ENCODE measurements at regions not wholly inside any gene's neighbourhood (a gene's known extent, or its start where the extent isn't known, plus 50 kb on each side); places are given as distances from the start of the nearest gene placed in this dataset.

DNA sequence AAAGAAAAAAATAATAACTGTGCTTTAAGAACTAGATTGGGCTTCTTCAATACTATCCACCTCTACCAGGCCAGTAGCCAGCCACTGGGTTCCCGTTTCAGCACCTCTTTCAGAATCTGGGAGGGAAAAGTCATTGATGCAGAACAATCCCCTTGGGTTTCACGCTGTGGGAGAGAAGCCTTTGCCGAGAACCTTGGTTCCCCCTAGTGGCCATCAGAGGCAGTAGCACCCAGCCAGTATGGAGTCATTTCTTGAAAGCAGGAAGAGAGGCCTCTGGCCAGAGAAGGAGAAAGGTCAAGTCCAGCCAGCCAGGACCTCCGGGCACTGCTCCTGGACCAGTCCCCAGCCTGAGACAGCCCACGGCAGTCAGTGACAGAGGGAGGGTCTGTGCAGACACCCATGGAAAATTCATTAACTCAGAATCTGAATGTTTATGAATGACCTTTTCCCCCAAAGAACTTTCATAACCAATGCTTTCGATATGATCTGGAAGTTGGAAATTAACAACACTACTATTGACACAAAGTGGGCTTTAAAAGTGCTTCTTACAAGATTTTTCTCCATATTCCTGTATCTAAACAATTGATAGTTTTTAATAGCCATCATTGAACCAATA lies 51.2 kb upstream of the CDH5 start:
- peak in 1 of 2 donors; percentile 60 for DNase-seq (ENCODE audit: low spot score in 2 of 2)
- Mint-ChIP-seq H3K9me3 (no peaks in the 10 kb centered on the region), H3K36me3 (no peaks in the 10 kb centered on the region), H3K27ac (no peak overlapping the region)
- ATAC-seq = peak; percentile 87 to 94

DNA sequence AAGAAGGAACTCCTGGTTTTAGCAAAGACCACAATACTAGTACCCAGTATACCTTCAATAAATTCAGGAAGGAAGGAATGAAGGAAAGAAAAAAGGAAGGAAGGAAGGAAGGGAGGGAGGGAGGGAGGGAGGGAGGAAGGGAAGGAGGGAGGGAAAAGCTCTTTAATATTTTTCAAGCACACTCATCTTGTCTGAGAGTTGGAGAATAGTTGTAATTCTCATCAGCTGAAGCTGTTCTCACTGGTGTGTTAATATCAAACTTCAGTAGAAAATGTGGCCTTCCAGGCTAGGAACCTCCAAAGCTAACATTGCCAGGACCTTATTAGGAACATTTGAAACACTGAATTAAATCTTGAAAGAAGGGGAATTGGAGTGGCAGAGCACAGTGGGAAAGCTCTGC lies 55.2 kb upstream of the CDH5 start:
- no peaks in the 10 kb centered on the region for H3K36me3 Mint-ChIP-seq
- DNase-seq (ENCODE audit: low spot score in 2 of 2) (no peak), ATAC-seq (no peak)
- no peaks in the 10 kb centered on the region for H3K9me3 Mint-ChIP-seq
- H3K27ac Mint-ChIP-seq = peak overlapping the region in 1 of 2 donors; percentile 1

DNA sequence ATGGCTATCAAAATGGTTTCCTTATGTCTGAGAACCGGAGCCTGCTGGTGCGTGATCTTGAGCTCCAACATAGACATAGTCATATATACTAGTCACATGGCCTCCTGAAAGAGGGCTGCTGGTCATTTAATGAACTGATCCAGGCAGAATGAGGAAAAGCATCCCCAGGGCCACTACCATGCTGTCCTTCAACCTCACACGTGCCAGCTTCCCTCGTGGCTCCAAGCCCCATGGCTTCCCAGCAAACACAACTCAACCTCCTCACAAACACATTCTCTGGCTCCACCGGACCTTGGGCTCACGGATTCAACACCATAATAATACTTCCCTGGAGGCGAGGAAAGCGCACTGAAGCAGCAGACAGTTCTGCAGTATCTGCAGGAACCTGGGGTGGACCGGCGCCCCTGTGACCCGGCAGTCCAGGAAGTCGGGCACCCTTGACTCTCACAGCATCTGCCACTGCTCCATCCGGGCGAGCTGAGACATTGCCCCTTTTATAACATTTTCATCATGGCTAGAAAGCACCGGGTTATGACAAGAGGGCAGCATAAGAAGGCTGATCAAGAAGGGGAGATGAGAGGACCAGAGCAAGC lies 57.2 kb upstream of the CDH5 start:
- DNase-seq (ENCODE audit: low spot score in 2 of 2) (no peak), ATAC-seq (no peak)
- Mint-ChIP-seq H3K9me3 (no peaks in the 10 kb centered on the region), H3K27ac (no peak overlapping the region), H3K36me3 (no peaks in the 10 kb centered on the region)

- Mint-ChIP-seq H3K9me3 (no peaks in the 10 kb centered on the region), H3K27ac (peak overlapping the region in 1 of 2 donors; percentile 31), H3K36me3 (no peaks in the 10 kb centered on the region)
- ATAC-seq (no peak), DNase-seq (ENCODE audit: low spot score in 2 of 2) (no peak)
Observed at GRCh38 chr16:66308096-66308495, 58.4 kb upstream of the CDH5 start.

DNA sequence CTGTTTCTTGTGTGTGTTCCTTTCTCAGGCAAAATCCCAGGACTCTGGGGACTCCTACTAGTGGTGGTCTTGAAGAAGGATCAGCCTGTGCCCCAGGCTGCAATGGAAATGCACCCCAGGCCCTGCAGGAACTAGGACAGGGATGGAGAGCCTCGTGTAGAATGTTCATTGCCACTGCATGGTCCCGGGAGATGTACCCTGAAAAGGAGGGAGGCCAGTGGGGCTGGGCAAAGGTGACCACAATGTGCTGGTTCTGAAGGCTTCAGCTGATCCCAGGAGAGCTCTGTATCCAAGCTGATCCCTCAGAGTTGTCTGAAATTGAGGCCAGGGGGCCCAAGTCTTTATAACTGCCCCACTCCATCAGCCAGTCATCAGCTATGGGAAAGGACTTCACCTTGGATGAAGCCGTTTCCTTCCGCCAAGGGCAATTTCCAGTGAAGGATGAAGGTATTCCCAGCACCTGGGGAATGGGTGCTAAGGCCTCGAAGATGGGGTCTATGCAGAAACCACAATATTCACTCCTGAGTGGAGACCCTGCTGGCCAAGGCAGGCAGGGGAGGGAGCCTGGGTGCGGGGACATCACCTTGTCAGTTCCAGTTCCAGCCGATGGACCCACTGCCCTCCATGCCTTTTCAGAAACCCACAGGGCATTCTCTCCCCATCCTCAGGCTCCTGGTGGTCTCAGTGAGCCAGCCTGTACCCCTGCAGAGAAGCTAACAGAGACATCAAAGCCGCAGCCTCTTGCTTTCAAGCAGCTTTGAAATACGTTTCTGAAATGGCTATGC lies 59.9 kb upstream of the CDH5 start:
- DNase-seq (ENCODE audit: low spot score in 2 of 2) (peak in 1 of 2 donors; percentile 25), ATAC-seq (no peak)
- Mint-ChIP-seq H3K36me3 (no peaks in the 10 kb centered on the region), H3K27ac (no peak overlapping the region), H3K9me3 (no peaks in the 10 kb centered on the region)

DNA sequence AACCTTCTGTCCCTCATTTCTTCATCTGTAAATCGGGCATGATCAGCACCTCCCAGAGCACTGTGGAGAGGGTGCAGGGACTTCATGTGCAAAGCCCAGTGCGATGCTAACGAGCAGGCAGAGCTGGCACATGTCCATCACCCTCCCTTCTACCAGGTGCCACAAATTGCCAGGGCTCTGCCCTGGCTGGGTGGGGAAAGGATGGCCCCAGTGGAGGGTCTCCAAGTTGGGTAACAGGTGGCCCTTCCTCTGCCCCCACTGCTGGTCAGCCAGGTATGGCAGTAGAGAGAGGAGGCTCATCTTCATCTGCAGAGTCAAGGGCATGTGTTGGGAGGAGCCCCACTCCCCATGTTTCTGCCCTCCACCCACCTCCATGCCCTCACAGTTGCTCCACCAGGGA lies 61.5 kb upstream of the CDH5 start:
- H3K27ac Mint-ChIP-seq = no peak overlapping the region
- H3K9me3 Mint-ChIP-seq = peaks cover 0 to 5% of the 10 kb centered on the region in 2 donors
- no peaks in the 10 kb centered on the region for H3K36me3 Mint-ChIP-seq
- ATAC-seq (no peak), DNase-seq (ENCODE audit: low spot score in 2 of 2) (peak in 1 of 2 donors; percentile 47)

DNA sequence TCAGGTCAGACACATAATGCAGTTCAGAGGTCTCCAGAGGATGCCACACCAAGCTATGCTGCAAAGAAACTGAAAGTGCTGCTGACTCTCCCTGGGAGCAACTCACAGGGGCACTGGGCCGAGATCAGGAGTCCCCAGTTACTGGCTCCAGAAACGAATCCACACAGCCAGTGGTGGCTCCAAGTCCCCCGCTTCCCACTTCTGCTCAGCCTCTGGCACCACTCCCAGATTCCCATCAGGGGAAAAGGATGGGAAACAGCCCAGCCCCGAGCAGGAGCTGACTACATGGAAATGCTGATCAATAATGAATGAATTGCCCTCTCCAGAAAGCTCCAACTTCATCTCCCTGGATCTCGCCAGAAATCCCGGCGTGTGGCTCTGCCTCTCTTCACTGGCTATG lies 62.3 kb upstream of the CDH5 start:
- Mint-ChIP-seq H3K27ac (no peak overlapping the region), H3K9me3 (peaks cover 0 to 5% of the 10 kb centered on the region in 2 donors)

DNA sequence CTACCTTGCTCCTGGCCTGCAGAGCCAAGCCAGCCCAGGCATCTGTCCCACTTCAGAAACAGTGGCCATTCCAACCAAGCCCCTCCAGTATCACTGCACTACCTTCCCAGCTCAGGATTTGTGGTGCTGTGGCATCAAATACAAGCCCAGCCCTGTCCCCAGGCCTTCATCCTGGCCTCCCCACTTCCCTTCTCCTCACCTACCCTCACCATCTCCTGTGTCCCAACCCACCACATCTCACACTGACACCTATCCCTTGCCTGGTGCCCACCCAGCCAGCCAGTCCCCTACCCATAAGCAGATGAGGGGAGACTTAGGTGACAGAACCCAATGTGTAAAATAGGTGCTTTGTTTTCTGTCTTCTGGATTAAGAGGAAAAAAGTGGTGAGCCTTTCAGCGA lies 66.0 kb upstream of the CDH5 start:
- Mint-ChIP-seq H3K9me3 (peaks cover 0 to 5% of the 10 kb centered on the region in 2 donors), H3K27ac (peak overlapping the region in 1 of 2 donors; percentile 38), H3K36me3 (no peaks in the 10 kb centered on the region)
- peak in 1 of 2 donors; percentile 30 for DNase-seq (ENCODE audit: low spot score in 2 of 2)
- no peak for ATAC-seq

More for the DNA sequence above, 62.3 kb upstream of the CDH5 start:
- no peaks in the 10 kb centered on the region for H3K36me3 Mint-ChIP-seq
- DNase-seq (ENCODE audit: low spot score in 2 of 2) (no peak), ATAC-seq (no peak)

DNA sequence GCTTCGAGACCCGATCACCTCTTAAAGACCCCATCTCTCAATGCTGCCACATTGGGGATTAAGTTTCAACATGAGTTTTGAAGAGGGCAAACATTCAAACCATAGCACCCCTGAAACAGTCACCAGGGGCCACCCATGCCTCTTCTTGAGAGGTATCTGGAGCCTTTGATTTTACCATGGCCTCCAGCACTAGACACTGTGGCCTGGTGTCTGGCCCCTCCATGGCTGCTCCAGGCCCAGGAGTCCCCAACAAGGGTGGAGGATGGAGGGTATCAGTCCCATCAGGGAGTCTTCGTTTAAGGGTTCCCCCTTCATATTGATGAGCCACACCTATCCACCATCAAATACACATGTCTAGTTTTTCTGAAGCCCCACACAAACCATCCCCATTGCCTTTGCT lies 66.5 kb upstream of the CDH5 start:
- no peak for ATAC-seq
- Mint-ChIP-seq H3K36me3 (no peaks in the 10 kb centered on the region), H3K27ac (peak overlapping the region in 1 of 2 donors; percentile 38)

GRCh38 chr16:66299349-66299748 lies 67.1 kb upstream of the CDH5 start:
- H3K9me3 Mint-ChIP-seq = peaks cover 0 to 5% of the 10 kb centered on the region in 2 donors
- H3K27ac Mint-ChIP-seq = no peak overlapping the region
- no peak for ATAC-seq
- no peak for DNase-seq (ENCODE audit: low spot score in 2 of 2)
- no peaks in the 10 kb centered on the region for H3K36me3 Mint-ChIP-seq

More for the DNA sequence above, 66.5 kb upstream of the CDH5 start:
- peaks cover 0 to 5% of the 10 kb centered on the region in 2 donors for H3K9me3 Mint-ChIP-seq
- peak in 1 of 2 donors; percentile 28 for DNase-seq (ENCODE audit: low spot score in 2 of 2)

- H3K9me3 Mint-ChIP-seq = peaks cover 0 to 5% of the 10 kb centered on the region in 2 donors
- DNase-seq (ENCODE audit: low spot score in 2 of 2) (no peak), ATAC-seq (no peak)
- H3K27ac Mint-ChIP-seq = no peak overlapping the region
- H3K36me3 Mint-ChIP-seq = no peaks in the 10 kb centered on the region
Observed at GRCh38 chr16:66298571-66299120, 67.8 kb upstream of the CDH5 start.

DNA sequence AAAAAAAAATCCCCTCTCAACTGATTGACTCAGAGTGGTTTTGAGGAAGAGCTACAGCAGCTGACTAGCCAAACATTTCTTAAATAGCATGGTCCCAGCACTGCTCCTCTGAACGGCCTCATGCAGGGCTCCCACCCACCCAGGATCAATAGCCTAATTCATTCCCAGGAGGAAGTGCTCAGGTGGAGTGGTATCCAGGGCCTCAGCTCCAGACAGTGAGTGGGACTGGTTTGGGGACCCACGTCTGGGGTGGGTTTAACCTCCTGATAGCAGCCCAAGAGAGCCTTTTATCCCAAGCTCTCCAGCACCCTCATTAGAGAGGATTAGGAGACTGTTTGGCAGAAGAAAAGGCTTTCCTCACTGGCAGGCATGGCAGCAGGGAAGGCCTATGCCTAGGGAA lies 68.5 kb upstream of the CDH5 start:
- ATAC-seq = no peak
- DNase-seq (ENCODE audit: low spot score in 2 of 2) = peak in 1 of 2 donors; percentile 16
- H3K27ac Mint-ChIP-seq = no peak overlapping the region
- H3K9me3 Mint-ChIP-seq = peaks cover 0 to 5% of the 10 kb centered on the region in 2 donors
- H3K36me3 Mint-ChIP-seq = no peaks in the 10 kb centered on the region

- Mint-ChIP-seq H3K27ac (peak overlapping the region in 1 of 2 donors; percentile 39), H3K36me3 (no peaks in the 10 kb centered on the region), H3K9me3 (peaks cover 0 to 5% of the 10 kb centered on the region in 2 donors)
- ATAC-seq (no peak), DNase-seq (ENCODE audit: low spot score in 2 of 2) (no peak)
Observed at GRCh38 chr16:66296591-66296990, 69.9 kb upstream of the CDH5 start.

DNA sequence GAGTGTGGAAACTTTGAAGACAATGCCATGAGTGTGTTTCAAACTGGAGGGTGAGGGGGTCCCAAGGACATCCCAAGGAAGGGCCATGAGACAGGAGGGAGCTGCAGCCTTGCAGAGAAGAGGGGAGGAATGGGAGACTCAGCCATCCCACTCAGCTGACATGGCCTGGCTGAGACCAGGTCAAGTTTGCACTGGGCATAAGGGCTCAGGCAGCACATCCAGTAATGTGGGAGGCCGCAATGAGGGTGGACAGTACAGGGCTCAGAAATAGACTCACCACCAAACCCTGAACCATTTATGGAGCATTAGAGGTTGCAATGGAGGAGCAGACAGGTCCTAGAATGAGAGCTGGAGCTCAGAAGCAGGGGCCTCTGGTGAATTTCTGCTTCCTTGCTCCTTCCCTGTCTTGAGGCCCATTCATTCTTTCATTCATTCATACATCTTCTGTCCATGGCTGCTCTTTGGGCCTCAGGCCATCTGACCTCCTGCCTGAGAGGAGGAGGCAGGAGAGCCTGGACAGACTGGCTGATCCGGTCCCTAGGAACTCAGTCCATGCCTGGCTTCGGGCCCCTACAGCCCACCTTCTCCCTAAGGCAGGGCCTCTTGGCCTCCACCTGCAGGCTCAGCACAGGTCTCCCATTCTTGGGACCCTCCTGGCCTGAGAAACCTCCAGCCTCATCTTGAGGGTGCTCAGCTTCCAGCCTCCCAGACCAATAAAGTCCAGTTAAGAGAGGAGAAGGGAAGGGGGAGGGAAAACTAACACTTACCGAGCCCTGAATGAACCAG lies 70.5 kb upstream of the CDH5 start:
- peak in 1 of 2 donors; percentile 25 for DNase-seq (ENCODE audit: low spot score in 2 of 2)
- Mint-ChIP-seq H3K36me3 (no peaks in the 10 kb centered on the region), H3K27ac (no peak overlapping the region), H3K9me3 (peaks cover 0 to 5% of the 10 kb centered on the region in 2 donors)
- ATAC-seq = no peak

- Mint-ChIP-seq H3K27ac (no peak overlapping the region), H3K9me3 (peaks cover 0 to under 1% of the 10 kb centered on the region in 2 donors), H3K36me3 (no peaks in the 10 kb centered on the region)
- ATAC-seq (no peak), DNase-seq (ENCODE audit: low spot score in 2 of 2) (no peak)
Observed at GRCh38 chr16:66295213-66295612, 71.3 kb upstream of the CDH5 start.

GRCh38 chr16:66294507-66294906 lies 72.0 kb upstream of the CDH5 start:
- Mint-ChIP-seq H3K36me3 (no peaks in the 10 kb centered on the region), H3K9me3 (no peaks in the 10 kb centered on the region), H3K27ac (no peak overlapping the region)
- ATAC-seq (no peak), DNase-seq (ENCODE audit: low spot score in 2 of 2) (no peak)
